GM21447 (cell line): ENCODE measurements at regions not wholly inside any gene's neighbourhood (a gene's known extent, or its start where the extent isn't known, plus 50 kb on each side); places are given as distances from the start of the nearest gene placed in this dataset.

ENCODE experiments used
- ATAC-seq: cut with Tn5 transposase; IDR thresholded peaks from one replicate; pipeline ENCODE4 v1.9.1; 2021; ENCODE audit not compliant: unreplicated experiment

- ATAC-seq, result no peak
These were observed 111.4 kb downstream of the TBX19 start for GRCh38 chr1:168391851-168392681.

DNA sequence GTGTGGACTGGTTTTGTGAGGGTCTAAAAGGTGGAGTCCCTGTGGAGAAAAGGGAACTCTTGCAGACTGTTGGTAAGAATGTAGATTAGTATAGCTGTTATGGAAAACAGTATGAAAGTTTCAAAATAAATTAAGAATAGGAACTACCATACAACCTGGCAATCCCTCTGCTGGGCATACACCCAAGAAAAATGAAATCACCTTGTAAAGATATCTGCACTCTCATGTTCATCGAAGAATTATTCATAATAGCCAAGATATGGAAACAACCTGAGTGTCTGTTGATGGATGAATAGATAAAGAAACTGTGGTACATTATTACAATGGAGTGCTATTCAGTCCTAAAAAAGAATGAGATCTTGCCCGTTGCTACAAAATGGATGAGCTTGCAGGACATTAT lies 109.6 kb downstream of the TBX19 start:
- ATAC-seq, result no peak

GRCh38 chr1:168387781-168388760 lies 107.4 kb downstream of the TBX19 start:
- ATAC-seq, result no peak

DNA sequence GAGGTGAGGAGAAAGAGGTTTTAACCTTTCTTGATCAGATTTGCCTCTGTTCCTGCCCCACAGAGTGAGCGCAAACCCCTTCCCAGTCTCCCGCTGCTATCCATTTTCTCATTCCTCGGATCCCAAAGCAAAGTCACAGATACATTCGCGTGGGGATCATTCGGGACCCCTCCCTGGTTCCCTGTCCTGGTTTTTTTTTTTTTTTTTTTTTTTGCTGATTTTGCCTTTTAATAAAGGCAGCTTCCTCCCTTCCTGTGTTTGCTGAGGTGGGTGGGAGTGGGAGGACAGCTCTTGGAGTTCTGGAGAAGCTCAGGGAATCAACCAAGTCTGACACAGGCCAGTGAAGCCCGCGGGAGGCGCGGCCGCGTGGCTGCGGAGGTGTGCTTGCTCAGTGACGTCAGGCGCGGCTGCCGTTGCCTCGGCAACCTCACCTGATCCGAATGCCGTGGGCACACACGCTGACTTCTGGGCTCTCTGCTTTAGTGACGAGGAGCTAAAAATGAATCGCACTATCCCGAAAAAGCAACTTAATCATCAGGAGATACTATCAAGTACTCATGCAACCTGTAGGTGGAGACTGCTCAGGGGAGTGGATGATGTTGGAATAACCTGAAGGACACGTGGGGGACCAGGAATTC lies 106.4 kb downstream of the TBX19 start:
- ATAC-seq, result no peak

GRCh38 chr1:168386492-168386891 lies 105.8 kb downstream of the TBX19 start:
- no peak for ATAC-seq

DNA sequence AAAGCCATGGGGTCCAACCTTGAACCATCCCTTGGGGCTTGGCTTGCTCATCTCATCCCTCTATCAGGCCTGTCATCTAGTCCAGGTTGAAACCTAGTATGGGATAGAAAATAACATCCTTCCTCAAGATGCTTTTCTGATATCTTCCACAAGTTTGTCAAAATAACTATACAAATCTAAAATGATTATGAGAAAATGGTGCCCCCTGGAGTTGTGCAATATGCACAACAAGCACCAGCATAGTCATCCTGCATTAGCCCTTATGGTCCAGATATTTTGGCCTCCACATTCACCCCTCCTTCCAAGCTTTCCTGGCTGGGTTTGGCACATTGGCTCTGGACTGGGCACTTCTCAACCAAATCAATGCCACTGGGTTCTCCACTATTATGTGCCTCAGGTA lies 101.2 kb downstream of the TBX19 start:
- ATAC-seq, result no peak

DNA sequence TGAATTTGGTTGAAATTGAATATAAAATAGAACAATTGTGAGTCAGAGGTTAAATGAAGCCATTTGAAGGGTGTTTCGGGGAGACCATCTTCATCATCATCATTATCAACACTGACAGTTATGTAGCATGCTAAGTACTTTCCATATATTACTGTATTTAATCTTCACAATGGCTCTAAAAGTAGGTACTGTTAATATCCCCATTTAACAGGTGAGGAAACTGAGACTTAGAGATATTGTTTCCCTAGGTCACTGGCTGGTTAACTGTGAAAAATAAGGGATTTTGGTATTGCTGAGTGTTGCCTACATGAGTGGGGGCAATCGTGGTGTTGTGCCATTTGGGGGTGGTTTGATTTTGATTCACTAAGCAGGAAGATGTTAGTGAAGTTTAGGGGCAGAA lies 100.3 kb downstream of the TBX19 start:
- ATAC-seq, result no peak

DNA sequence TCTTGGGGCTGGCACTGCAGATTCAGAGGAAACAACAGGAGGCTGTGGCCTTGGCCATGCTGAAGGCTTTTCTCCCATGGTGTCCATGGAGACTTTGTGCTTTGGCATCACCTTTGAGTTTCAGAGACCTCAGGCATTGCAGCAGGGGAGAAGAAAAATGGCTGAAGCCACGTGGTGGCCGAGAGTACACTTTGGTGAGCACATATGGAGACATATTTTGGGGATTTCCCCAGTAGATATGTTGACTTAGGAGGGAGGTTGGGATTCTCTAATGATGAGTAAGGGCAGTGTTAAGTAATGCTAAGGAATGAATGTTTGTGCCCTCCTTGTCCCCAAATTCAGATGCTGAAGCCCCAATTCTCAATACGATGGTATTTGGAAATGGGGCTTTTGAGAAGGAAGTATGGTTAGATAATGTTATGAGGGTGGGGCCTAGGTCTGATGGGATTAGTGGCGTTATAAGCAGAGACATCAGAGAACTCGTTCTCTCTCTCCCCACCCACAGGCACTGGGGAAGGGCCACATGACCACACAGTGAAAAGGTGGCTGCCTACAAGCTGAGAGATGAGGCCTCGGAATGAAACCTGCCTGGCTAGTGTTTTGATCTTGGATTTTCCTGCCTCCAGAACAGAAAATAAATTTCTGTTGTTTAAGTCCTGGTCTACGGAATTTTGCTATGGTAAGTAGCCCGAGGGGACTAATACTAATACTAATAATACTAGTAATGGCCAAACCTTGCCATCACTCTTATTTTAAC lies 98.6 kb downstream of the TBX19 start:
- no peak for ATAC-seq

DNA sequence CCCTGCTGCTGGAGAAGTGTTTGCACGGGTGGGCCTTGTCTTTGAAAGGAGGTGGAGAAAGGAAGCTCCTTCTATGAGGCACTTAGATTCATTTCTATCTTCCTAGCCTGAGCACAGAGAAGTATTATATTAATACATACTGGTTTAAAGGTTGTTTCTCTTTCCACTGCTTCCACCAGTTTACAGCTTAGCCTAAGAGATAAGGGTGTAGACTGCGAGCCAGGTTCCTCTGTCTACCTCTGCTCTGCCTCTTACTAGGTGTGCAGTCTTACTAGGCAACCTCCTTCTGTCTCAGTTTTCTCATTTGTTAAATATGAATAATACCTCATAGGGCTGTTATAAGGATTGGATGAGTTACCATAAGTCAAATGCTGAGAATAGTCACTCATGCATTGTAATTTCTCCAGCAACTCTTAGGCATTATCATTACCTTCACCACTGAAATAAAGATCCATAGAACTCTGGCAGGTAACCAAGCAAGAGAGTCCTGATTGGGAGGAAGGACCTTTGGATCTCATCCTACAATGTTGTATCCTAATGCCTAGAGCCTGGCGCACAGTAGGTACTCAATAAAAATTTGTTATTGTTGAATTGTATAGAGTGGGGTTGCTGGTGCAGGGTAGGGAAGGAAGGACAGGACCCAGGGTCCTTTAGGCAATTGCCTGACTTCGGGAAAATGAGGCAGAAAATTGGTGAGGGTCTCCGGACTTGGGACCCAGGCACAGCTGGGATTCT lies 95.1 kb downstream of the TBX19 start:
- ATAC-seq, result no peak

GRCh38 chr1:168374566-168374965 lies 93.9 kb downstream of the TBX19 start:
- no peak for ATAC-seq

GRCh38 chr1:168373869-168374268 lies 93.2 kb downstream of the TBX19 start:
- no peak for ATAC-seq

DNA sequence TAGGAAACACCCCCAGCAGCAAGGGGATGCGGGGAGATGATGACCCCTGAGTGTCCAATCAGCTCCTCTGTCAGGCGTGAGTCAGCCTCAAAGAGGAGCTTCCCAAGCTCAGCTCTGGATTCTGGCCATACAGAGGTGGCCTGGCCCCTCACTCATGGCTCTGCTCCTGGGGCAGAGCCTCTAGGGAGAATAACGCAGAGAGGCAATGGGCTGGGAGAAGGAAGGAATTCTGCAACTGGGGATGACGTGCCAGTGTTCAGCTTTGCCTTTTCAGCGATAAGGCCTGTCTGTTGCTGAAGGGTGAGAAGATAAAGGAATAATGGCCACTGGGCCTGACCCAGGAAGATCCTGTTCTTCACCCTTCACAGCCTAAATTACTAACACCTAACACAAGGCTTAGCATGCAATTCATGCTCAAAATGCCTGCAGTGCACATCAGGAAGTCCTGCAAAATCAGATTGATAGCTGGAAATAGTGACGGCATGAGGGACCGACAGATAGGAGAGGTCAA lies 92.2 kb downstream of the TBX19 start:
- no peak for ATAC-seq

GRCh38 chr1:168372307-168372706 lies 91.6 kb downstream of the TBX19 start:
- ATAC-seq, result no peak

DNA sequence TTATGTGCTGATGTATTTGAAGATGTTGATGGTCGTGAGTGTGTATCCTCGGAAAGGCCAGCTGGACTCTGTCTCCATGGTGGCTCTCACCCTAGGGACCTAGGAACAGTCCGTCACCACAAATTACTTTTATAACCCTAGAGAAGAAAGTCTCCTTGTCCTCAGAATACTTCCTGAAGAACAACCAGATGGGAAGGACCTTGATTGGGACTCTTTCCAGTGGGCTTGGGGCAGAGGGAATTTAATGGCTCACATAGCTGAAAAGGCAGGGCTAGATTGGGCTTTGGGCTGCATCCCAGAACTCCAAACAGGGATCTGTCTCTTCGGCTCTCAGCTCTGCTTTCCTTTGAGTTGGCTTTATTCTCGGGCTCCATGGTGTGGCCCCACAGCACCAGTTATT lies 90.8 kb downstream of the TBX19 start:
- ATAC-seq, result no peak

DNA sequence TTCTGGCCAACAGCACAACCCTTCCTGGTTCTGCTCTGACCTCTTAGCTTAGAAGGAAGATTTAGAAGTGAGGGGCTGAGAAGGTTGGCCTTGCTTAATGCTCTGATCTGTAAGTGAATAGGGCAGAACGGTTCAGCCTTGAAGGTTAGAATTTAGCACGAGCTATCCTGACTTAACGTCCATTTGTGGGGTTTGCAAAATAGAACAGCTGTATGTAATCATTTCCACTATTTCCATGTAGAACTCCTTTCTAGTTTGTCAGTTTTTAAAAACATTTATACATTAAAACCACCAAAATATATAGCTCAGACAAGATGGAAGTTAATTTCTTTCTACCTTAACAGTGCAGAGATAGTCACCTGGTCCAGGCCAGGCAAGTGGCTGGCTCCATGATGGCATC lies 89.9 kb downstream of the TBX19 start:
- ATAC-seq, result no peak

DNA sequence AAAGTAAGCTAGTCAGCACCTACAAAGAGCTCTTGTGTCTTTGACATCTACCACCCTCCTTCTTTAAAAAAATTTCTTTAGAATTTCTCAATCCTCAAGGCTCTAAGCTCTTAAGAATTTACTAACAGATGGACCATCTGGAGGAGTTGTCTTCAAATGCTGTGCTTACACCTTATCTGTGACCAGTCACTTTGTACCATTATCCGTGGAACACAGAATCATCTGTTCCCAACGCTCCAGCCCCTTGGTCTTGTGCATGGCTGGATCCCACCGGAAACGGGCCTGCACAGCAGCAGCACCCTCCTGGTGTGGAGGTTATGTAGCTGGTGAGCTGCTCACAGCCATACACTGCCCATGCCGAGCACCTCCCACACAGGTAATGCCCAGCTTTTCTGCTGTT lies 89.0 kb downstream of the TBX19 start:
- ATAC-seq, result no peak

- no peak for ATAC-seq
These were observed 87.5 kb downstream of the TBX19 start for GRCh38 chr1:168368131-168368530.

DNA sequence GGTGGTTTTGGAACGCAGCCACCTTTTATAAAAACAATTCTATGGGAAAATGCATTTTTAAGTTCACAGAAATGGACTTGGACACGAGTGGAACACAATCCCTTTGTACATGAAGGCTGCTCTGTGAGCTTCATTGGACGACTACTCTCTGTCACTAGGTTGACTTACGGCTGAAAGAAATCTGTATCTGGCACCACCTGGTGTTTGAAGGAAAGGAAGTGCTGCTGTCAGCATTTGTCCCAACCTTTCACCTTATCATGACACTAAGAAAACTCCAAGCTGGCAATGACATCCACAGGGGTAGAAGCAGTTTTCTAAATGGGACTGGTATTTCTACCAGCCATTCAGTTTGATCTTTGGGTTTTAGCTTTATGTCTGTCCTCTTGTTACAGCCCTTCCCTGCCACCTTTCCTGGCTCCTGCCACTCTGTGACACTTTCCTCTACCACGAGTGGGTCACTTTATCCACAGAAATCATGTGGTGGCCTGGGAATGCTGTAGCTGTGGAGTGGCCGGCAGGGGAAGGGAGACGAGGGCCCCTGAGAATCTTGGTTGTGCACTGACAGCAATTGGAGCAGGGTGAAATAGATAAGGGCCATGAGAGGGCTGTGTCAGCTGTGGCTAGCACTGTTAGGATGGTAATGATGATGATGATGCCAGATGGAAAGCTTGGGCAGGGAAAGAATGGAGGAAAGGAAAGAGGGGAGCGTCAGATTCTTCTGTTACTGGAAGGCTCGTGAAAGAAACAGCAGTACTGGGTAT lies 85.2 kb downstream of the TBX19 start:
- ATAC-seq, result no peak
